ENCODE measurements at regions not wholly inside any gene's neighbourhood (a gene's known extent, or its start where the extent isn't known, plus 50 kb on each side); places are given as distances from the start of the nearest gene placed in this dataset.

DNA sequence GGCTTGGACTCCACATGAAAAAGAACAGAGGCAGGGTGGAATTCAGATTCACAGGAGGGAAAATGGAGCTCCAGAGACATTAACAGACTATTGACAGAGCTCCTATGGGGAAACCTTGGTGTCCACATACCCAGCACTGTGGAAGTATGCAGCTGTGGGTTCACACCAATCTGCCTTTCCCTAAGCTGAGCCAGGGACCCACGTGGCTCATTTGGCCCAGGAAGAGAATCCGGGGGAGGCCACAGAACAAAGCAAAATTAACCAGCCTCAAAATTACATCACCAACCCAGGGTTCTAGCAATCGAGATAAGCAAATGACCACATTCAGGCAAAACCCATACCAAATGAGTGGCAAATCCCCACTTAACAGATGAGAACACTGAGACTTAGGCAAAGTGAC, 105.8 kb upstream of the TWIST2 start:
- TF ChIP-seq POLR2A (IDR thresholded peaks at IDR 0.05), result no peak
- TF ChIP-seq, protein P1, sequence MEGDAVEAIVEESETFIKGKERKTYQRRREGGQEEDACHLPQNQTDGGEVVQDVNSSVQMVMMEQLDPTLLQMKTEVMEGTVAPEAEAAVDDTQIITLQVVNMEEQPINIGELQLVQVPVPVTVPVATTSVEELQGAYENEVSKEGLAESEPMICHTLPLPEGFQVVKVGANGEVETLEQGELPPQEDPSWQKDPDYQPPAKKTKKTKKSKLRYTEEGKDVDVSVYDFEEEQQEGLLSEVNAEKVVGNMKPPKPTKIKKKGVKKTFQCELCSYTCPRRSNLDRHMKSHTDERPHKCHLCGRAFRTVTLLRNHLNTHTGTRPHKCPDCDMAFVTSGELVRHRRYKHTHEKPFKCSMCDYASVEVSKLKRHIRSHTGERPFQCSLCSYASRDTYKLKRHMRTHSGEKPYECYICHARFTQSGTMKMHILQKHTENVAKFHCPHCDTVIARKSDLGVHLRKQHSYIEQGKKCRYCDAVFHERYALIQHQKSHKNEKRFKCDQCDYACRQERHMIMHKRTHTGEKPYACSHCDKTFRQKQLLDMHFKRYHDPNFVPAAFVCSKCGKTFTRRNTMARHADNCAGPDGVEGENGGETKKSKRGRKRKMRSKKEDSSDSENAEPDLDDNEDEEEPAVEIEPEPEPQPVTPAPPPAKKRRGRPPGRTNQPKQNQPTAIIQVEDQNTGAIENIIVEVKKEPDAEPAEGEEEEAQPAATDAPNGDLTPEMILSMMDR (IDR thresholded peaks at IDR 0.05), result no peak
